ENCODE measurements at regions not wholly inside any gene's neighbourhood (a gene's known extent, or its start where the extent isn't known, plus 50 kb on each side); places are given as distances from the start of the nearest gene placed in this dataset.
A peak's percentile ranks its signal among the peaks of the same experiment; 100 is the strongest.
"Not testable (repeated sequence)": the region's sequence is repeated elsewhere in the genome, so short reads cannot be mapped to it uniquely, and the experiment has no call there.

DNA sequence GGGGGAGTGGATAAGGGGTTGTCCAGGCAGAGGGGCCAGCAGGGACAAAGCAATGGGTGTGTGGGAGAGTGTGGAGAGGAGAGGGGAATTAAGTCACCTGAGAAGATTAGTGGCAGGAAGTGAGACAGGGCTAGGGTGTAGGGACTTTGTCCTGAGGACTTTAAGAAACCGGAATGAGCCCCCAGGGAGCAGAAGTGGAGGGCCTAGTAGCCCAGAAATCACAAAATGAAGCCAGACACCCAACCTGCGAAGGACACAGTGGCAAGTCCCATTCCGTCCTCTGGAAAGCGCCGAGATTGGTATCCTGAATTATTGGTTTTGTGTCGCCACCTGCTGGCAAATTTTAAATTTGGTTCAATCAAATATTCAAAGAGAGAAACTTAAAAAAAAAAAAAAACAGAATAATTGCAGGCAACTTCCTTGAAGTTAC lies 78.0 kb upstream of the SLC25A36 start:
- Mint-ChIP-seq H3K36me3 (ENCODE audit: low read depth) (no peaks in the 10 kb centered on the region), H3K4me3 (no peak overlapping the region), H3K27ac (no peak overlapping the region), H3K27me3 (ENCODE audit: low read depth) (peaks cover 4% of the 10 kb centered on the region), H3K9me3 (no peaks in the 10 kb centered on the region), H3K4me1 (ENCODE audit: low read depth) (no peaks in the 10 kb centered on the region)
- peak; percentile 10 for DNase-seq (ENCODE audit: low spot score)

DNA sequence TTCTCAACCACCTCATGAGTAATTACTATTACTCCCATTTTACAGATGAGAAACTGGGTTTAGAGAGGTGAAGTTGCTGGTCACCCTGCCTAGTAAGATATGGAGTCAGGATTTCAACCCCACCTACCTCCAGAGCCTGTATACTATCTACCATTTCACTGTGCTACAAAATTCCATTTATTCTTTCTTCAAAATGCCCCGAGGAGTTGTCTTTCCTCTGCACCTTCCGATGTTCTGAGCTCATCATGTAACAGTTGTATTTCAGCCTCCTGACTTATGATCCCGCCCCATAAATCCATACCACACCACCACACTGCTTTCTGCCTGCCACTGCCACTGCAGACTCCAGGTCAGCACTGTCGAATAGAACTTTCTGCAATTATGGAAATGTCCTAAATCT lies 71.3 kb upstream of the SLC25A36 start:
- Mint-ChIP-seq H3K9me3 (no peaks in the 10 kb centered on the region), H3K4me3 (no peak overlapping the region), H3K4me1 (ENCODE audit: low read depth) (no peaks in the 10 kb centered on the region), H3K27ac (no peak overlapping the region), H3K36me3 (ENCODE audit: low read depth) (no peaks in the 10 kb centered on the region), H3K27me3 (ENCODE audit: low read depth) (peaks cover 4% of the 10 kb centered on the region)
- no peak for DNase-seq (ENCODE audit: low spot score)

DNA sequence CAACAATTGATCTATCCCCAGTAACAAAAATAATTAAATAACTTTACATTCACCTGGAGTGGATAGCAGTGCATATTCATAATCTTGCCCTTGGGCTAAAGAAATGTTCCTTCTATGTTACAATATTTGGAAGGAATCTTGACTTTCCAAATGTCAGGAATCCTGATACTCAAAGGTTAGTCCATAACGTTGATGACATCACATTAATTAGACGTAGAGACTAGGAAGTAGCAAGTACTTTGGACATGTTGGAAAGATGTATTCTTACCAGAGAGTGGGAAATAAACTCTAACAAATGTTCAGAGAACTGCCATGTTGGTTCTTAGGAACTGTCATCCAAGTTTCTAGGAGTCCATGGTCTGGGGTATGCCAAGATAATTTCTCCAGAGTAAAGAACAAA lies 70.6 kb upstream of the SLC25A36 start:
- DNase-seq (ENCODE audit: low spot score), result no peak
- H3K9me3 Mint-ChIP-seq, result no peaks in the 10 kb centered on the region
- H3K36me3 Mint-ChIP-seq (ENCODE audit: low read depth), result no peaks in the 10 kb centered on the region
- no peaks in the 10 kb centered on the region for H3K4me1 Mint-ChIP-seq (ENCODE audit: low read depth)
- H3K4me3 Mint-ChIP-seq, result no peak overlapping the region
- H3K27me3 Mint-ChIP-seq (ENCODE audit: low read depth), result peaks cover 4% of the 10 kb centered on the region
- H3K27ac Mint-ChIP-seq, result no peak overlapping the region

DNA sequence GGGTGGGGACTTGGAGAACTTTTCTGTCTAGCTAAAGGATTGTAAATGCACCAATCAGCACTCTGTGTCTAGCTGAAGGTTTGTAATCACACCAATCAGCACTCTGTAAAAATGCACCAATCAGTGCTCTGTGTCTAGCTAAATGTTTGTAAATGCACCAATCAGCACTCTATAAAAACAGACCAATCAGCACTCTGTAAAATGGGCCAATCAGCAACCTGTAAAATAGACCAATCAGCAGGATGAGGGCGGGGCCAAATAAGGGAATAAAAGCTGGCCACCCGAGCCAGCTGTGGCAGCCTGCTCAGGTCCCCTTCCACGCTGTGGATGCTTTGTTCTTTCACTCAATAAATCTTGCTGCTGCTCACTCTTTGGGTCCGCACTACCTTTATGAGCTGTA lies 69.5 kb upstream of the SLC25A36 start:
- not testable (repeated sequence) for H3K27me3 Mint-ChIP-seq (ENCODE audit: low read depth); H3K4me3 Mint-ChIP-seq; DNase-seq (ENCODE audit: low spot score); H3K36me3 Mint-ChIP-seq (ENCODE audit: low read depth); H3K27ac Mint-ChIP-seq; H3K4me1 Mint-ChIP-seq (ENCODE audit: low read depth); H3K9me3 Mint-ChIP-seq

DNA sequence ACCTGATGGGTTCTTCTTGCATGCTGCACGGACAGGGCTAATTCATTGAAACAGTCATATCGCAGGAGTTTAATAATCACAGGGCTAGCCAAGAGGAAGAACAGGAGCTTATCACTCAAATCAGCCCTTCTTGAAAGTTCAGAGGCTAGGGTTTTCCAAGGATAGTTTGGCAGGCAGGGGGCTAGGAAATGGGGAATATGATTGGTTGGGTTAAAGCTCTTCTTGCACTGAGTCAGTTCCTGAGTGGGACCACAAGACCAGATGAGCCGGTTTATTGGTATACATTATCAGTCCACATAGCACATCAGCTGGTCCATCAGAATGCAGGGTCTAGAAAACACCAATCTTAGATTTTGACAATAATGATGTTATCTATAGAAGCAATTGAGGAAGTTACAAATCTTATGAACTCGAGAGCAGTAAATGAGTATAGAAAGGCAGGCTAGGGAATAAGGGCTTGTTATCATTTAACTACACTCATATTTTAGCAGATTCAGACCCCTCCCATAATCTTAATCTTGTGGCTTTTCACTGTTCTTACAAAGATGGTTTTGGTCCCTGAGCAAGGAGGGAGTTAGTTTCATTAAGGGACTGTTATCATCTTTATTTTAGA lies 58.1 kb upstream of the SLC25A36 start:
- DNase-seq (ENCODE audit: low spot score), result no peak
- Mint-ChIP-seq H3K27ac (no peak overlapping the region), H3K4me3 (no peak overlapping the region), H3K36me3 (ENCODE audit: low read depth) (no peaks in the 10 kb centered on the region), H3K4me1 (ENCODE audit: low read depth) (peaks cover 6% of the 10 kb centered on the region), H3K27me3 (ENCODE audit: low read depth) (no peaks in the 10 kb centered on the region), H3K9me3 (peaks cover 4% of the 10 kb centered on the region)

DNA sequence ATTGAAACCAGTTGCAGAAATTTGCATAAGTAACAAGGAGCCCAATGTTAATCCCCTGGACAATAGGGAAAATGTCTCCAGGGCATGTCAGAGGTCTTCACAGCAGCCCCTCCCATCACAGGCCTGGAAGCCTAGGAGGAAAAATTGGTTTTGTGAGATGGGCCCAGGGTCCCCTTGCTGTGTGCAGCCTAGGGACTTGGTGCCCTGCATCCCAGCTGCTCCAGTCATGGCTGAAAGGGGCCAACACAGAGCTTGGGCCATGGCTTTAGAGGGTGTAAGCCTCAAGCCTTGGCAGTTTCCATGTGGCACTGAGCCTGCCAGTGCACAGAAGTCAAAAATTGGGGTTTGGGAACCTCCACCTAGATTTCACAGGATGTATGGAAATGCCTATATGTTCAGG lies 55.9 kb upstream of the SLC25A36 start:
- not testable (repeated sequence) for H3K9me3 Mint-ChIP-seq; DNase-seq (ENCODE audit: low spot score); H3K27ac Mint-ChIP-seq; H3K4me3 Mint-ChIP-seq; H3K27me3 Mint-ChIP-seq (ENCODE audit: low read depth); H3K36me3 Mint-ChIP-seq (ENCODE audit: low read depth); H3K4me1 Mint-ChIP-seq (ENCODE audit: low read depth)

Data from T-helper 2 cell treated with Interferon-gamma antibody and Interleukin-4, amounts not matched to agents 5 μg/mL and 100 μg/mL, for 36 hours (primary cell).